AG04450 (cell line): ENCODE measurements at regions not wholly inside any gene's neighbourhood (a gene's known extent, or its start where the extent isn't known, plus 50 kb on each side); places are given as distances from the start of the nearest gene placed in this dataset.

ENCODE experiments used
- CTCF ChIA-PET: fragments of 300-600, 350-600 bp; formaldehyde crosslinking; extraction: SDS; loops from one replicate; lab custom pipeline; 2022; ENCODE audit warnings: antibody characterized with exemption, inconsistent platforms; lab: Charles Lee
- POLR2A ChIA-PET: fragments of 350-600 bp; formaldehyde crosslinking; extraction: SDS; loops from one replicate; lab custom pipeline; 2021; ENCODE audit warnings: antibody characterized with exemption, inconsistent platforms; lab: Yijun Ruan, JAX
- DNase-seq: peaks from one replicate; pipeline ENCODE4 v3.0.0-alpha.2; 2011; ENCODE audit warnings: low read depth, low spot score
- H3K27ac ChIP-seq: one replicate; pipeline ENCODE4 v1.5.1; 2012; ENCODE audit warnings: low read depth, low read length, control low read depth
- H3K27me3 ChIP-seq: one replicate; pipeline ENCODE4 v1.6.0; 2012; ENCODE audit warnings: low read length; ENCODE audit not compliant: control insufficient read depth, insufficient read depth
- H3K4me3 ChIP-seq: 2 replicates; pipeline ENCODE4 v1.5.1; 2011; ENCODE audit warnings: mild to moderate bottlenecking, low read depth, low read length, control low read depth
- H3K9me3 ChIP-seq: 2 replicates; pipeline ENCODE4 v1.5.1; 2012; ENCODE audit warnings: low read length; ENCODE audit not compliant: control insufficient read depth, insufficient read depth
- CTCF ChIP-seq: IDR thresholded peaks from 2 replicates; pipeline ENCODE4 v1.5.1; 2011; ENCODE audit warnings: low read depth, low read length, control low read depth, inconsistent platforms

GRCh38 chr2:167592441-167592840 is 655.0 kb downstream of the STK39 start:
- H3K27me3 ChIP-seq: no peaks in the 10 kb centered on the region
- no peak overlapping the region for H3K27ac ChIP-seq
- no peak for DNase-seq
- H3K9me3 ChIP-seq: no peaks in the 10 kb centered on the region; the same call in 1 of the 2 replicates
- TF ChIP-seq CTCF: no peak
- CTCF ChIA-PET: no interaction called here
- POLR2A ChIA-PET: no interaction called here
- no peak overlapping the region for H3K4me3 ChIP-seq

- ChIA-PET CTCF (no interaction called here), POLR2A (no interaction called here)
- no peak overlapping the region for H3K27ac ChIP-seq
- no peak overlapping the region for H3K4me3 ChIP-seq
- no peak for TF ChIP-seq CTCF
- H3K27me3 ChIP-seq: no peaks in the 10 kb centered on the region
- DNase-seq: no peak
- no peaks in the 10 kb centered on the region for H3K9me3 ChIP-seq
These were observed 664.8 kb downstream of the STK39 start for GRCh38 chr2:167582619-167583018.

- TF ChIP-seq CTCF: no peak
- POLR2A ChIA-PET: no interaction called here
- CTCF ChIA-PET: interaction anchor here (1.2 kb wide), 1 partner anchor 537 kb away, joined by 3 read pairs; no protein-coding TSS in a partner anchor
- DNase-seq: no peak
- H3K4me3 ChIP-seq: no peak overlapping the region
- no peak overlapping the region for H3K27ac ChIP-seq
- H3K9me3 ChIP-seq: no peaks in the 10 kb centered on the region
- H3K27me3 ChIP-seq: no peaks in the 10 kb centered on the region
These were observed 665.3 kb downstream of the STK39 start for GRCh38 chr2:167581961-167582574.

GRCh38 chr2:167579826-167580225 is 667.6 kb downstream of the STK39 start:
- POLR2A ChIA-PET: no interaction called here
- CTCF ChIA-PET: no interaction called here
- H3K27me3 ChIP-seq: no peaks in the 10 kb centered on the region
- no peak overlapping the region for H3K4me3 ChIP-seq
- no peak overlapping the region for H3K27ac ChIP-seq
- no peak for TF ChIP-seq CTCF
- DNase-seq: no peak
- H3K9me3 ChIP-seq: no peaks in the 10 kb centered on the region

GRCh38 chr2:167575276-167575675 is 672.1 kb downstream of the STK39 start:
- POLR2A ChIA-PET: interaction anchor here (0.7 kb wide), 1 partner anchor 80 kb away, joined by 3 read pairs; no protein-coding TSS in a partner anchor

More at GRCh38 chr2:167575276-167575675, 672.1 kb downstream of the STK39 start:
- no peaks in the 10 kb centered on the region for H3K9me3 ChIP-seq
- no peak for TF ChIP-seq CTCF
- DNase-seq: no peak
- no peaks in the 10 kb centered on the region for H3K27me3 ChIP-seq
- H3K27ac ChIP-seq: no peak overlapping the region
- CTCF ChIA-PET: interaction anchor here (1.2 kb wide), 1 partner anchor 25 kb away, joined by 4 read pairs; no protein-coding TSS in a partner anchor
- no peak overlapping the region for H3K4me3 ChIP-seq
